Hepatocyte (in vitro differentiated cells): ENCODE measurements at regions not wholly inside any gene's neighbourhood (a gene's known extent, or its start where the extent isn't known, plus 50 kb on each side); places are given as distances from the start of the nearest gene placed in this dataset.

ENCODE experiments used
- DNase-seq: peaks from one replicate; pipeline ENCODE4 v3.0.0-alpha.2; 2016; ENCODE audit warnings: low spot score
- H2AFZ ChIP-seq: fragments of 200-600 bp; sonication (generic); 2 replicates; pipeline ENCODE4 v1.6.0; 2016; ENCODE audit warnings: antibody characterized with exemption, mild to moderate bottlenecking
- H3K27ac ChIP-seq: fragments of 200-600 bp; sonication (generic); 2 replicates; pipeline ENCODE4 v1.5.1; 2016; ENCODE audit warnings: mild to moderate bottlenecking
- H3K27me3 ChIP-seq: fragments of 200-600 bp; sonication (generic); 2 replicates; pipeline ENCODE4 v1.6.1; 2016
- H3K36me3 ChIP-seq: fragments of 200-600 bp; sonication (generic); replicated peaks from 2 replicates; pipeline ENCODE4 v1.5.1; 2016; ENCODE audit warnings: low read depth; ENCODE audit not compliant: insufficient read depth
- H3K4me1 ChIP-seq: fragments of 200-600 bp; sonication (generic); 2 replicates; pipeline ENCODE4 v1.5.1; 2016; ENCODE audit warnings: mild to moderate bottlenecking, moderate library complexity; ENCODE audit not compliant: insufficient read depth
- H3K4me2 ChIP-seq: fragments of 200-600 bp; sonication (generic); 2 replicates; pipeline ENCODE4 v1.6.0; 2016
- H3K4me3 ChIP-seq: fragments of 200-600 bp; sonication (generic); 2 replicates; pipeline ENCODE4 v1.5.1; 2016; ENCODE audit warnings: mild to moderate bottlenecking
- H3K79me2 ChIP-seq: fragments of 200-600 bp; sonication (generic); 2 replicates; pipeline ENCODE4 v1.6.0; 2017; ENCODE audit warnings: mild to moderate bottlenecking
- H3K9me2 ChIP-seq: fragments of 200-600 bp; sonication (generic); replicated peaks from 2 replicates; pipeline ENCODE4 v1.6.0; 2017; ENCODE audit warnings: mild to moderate bottlenecking; ENCODE audit not compliant: insufficient read depth
- H3K9me3 ChIP-seq: fragments of 200-600 bp; sonication (generic); 2 replicates; pipeline ENCODE4 v1.5.1; 2016; ENCODE audit warnings: low read depth, mild to moderate bottlenecking
- H4K20me1 ChIP-seq: fragments of 200-600 bp; sonication (generic); 2 replicates; pipeline ENCODE4 v1.6.0; 2016; ENCODE audit warnings: mild to moderate bottlenecking; ENCODE audit not compliant: insufficient read depth, poor library complexity, severe bottlenecking
- EZH2 ChIP-seq: fragments of 200-600 bp; sonication (generic); IDR thresholded peaks from 2 replicates; pipeline ENCODE4 v1.6.1; 2016; ENCODE audit warnings: antibody characterized with exemption, mild to moderate bottlenecking, borderline replicate concordance
- EZH2phosphoT487 ChIP-seq: fragments of 200-600 bp; sonication (generic); IDR thresholded peaks from one replicate; pipeline ENCODE4 v1.6.1; 2018; ENCODE audit warnings: antibody characterized with exemption, mild to moderate bottlenecking, low read depth, moderate library complexity; ENCODE audit not compliant: unreplicated experiment, severe bottlenecking
- WGBS: methylation state at CpG from one replicate; pipeline ENCODE4 v1.1.6; 2016; ENCODE audit warnings: low lambda C conversion rate; ENCODE audit errors: missing lambda C conversion rate; 5-methylcytosine and 5-hydroxymethylcytosine counted together
- TF ChIP-seq, protein P1 (sequence below): fragments of 200-600 bp; sonication (generic); IDR thresholded peaks from 2 replicates; pipeline ENCODE4 v1.5.1; 2016; ENCODE audit warnings: antibody characterized with exemption, mild to moderate bottlenecking; ENCODE audit not compliant: poor library complexity

DNA sequence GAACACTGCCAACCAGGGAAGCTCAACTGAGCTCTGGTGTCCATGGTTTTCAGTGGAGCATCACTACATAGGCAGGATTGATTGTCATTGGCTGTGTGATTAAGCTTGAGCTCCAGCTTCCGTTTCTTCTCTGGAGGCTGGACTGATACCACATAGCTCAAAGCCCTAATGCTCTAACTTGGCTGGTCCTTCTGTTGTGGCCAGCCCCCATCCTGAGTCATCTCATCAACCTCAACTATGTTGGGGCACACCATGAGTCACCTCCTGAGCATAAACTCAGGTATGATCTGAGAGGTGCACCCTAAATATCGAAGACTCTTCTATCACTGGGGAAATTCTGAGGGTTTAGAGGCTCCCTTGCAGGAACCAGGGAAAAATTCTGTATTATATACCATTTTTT lies 114.5 kb upstream of the INHBA start:
- no peaks in the 10 kb centered on the region for H3K9me2 ChIP-seq
- 96% methylated on average over 2 of the region's 2 CpGs for WGBS
- H3K4me3 ChIP-seq: no peak overlapping the region
- TF ChIP-seq EZH2: no peak
- no peak for TF ChIP-seq EZH2phosphoT487
- TF ChIP-seq, protein P1, sequence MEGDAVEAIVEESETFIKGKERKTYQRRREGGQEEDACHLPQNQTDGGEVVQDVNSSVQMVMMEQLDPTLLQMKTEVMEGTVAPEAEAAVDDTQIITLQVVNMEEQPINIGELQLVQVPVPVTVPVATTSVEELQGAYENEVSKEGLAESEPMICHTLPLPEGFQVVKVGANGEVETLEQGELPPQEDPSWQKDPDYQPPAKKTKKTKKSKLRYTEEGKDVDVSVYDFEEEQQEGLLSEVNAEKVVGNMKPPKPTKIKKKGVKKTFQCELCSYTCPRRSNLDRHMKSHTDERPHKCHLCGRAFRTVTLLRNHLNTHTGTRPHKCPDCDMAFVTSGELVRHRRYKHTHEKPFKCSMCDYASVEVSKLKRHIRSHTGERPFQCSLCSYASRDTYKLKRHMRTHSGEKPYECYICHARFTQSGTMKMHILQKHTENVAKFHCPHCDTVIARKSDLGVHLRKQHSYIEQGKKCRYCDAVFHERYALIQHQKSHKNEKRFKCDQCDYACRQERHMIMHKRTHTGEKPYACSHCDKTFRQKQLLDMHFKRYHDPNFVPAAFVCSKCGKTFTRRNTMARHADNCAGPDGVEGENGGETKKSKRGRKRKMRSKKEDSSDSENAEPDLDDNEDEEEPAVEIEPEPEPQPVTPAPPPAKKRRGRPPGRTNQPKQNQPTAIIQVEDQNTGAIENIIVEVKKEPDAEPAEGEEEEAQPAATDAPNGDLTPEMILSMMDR: no peak
- H3K27me3 ChIP-seq: no peaks in the 10 kb centered on the region
- no peak overlapping the region for H2AFZ ChIP-seq
- H3K9me3 ChIP-seq: no peaks in the 10 kb centered on the region
- no peaks in the 10 kb centered on the region for H3K79me2 ChIP-seq
- no peaks in the 10 kb centered on the region for H3K36me3 ChIP-seq
- no peak for DNase-seq
- H3K4me1 ChIP-seq: no peaks in the 10 kb centered on the region
- no peak overlapping the region for H3K27ac ChIP-seq
- H4K20me1 ChIP-seq: no peaks in the 10 kb centered on the region
- H3K4me2 ChIP-seq: no peak overlapping the region

DNA sequence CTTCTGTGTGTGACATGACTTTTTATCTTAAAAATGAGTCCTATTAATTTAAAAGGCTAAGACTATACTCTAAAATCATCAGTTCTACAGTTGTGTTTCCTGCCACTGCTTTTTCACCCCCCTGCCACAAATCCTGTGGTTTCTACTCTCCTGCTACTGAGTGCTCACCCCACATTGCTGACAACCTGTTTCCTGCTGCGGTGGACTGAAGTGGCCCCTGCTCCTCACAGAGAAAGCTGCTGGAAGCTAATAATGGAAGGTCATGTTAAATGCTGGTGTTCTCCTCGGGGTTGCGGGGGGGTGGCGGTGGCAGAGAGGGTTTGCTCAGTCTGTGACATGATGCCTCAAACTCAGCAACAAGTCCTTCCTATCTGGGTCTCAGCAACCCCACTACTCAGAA lies 113.2 kb upstream of the INHBA start:
- no peaks in the 10 kb centered on the region for H3K27me3 ChIP-seq
- no peaks in the 10 kb centered on the region for H3K9me3 ChIP-seq
- no peak overlapping the region for H2AFZ ChIP-seq
- H3K27ac ChIP-seq: no peak overlapping the region
- no peaks in the 10 kb centered on the region for H3K79me2 ChIP-seq
- WGBS: 75% methylated on average over 4 of the region's 4 CpGs
- no peaks in the 10 kb centered on the region for H3K4me1 ChIP-seq
- H4K20me1 ChIP-seq: no peaks in the 10 kb centered on the region
- DNase-seq: no peak
- no peak for TF ChIP-seq EZH2
- TF ChIP-seq EZH2phosphoT487: no peak
- TF ChIP-seq, protein P1: no peak
- no peak overlapping the region for H3K4me2 ChIP-seq
- H3K9me2 ChIP-seq: no peaks in the 10 kb centered on the region
- no peaks in the 10 kb centered on the region for H3K36me3 ChIP-seq
- no peak overlapping the region for H3K4me3 ChIP-seq

DNA sequence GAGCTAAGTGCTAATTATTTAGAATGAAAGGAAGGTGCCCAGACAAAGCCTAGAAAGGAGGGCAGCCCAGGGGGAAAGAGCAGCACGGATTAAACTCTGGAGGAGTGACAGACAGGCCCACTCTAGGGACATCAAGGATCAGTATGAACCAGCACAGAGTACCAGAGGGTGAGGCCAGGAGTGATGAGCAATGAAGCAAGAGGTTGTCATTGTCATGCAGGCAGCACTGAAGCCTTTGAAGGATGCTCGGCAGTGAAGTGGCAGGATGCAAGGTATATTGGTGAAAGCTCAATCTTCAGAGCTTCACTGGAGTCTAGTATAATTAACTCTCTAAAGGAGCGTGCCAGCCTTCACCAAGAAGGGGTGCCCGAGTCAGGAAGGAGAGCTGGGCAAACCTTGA lies 112.0 kb upstream of the INHBA start:
- no peaks in the 10 kb centered on the region for H3K9me3 ChIP-seq
- 85% methylated on average over 4 of the region's 4 CpGs for WGBS
- no peaks in the 10 kb centered on the region for H3K4me1 ChIP-seq
- H3K27ac ChIP-seq: no peak overlapping the region
- TF ChIP-seq, protein P1: no peak
- TF ChIP-seq EZH2 (no peak), EZH2phosphoT487 (no peak)
- DNase-seq: no peak
- no peaks in the 10 kb centered on the region for H3K27me3 ChIP-seq
- H3K9me2 ChIP-seq: no peaks in the 10 kb centered on the region
- H3K79me2 ChIP-seq: no peaks in the 10 kb centered on the region
- no peak overlapping the region for H2AFZ ChIP-seq
- H3K4me2 ChIP-seq: no peak overlapping the region
- H3K36me3 ChIP-seq: no peaks in the 10 kb centered on the region
- H3K4me3 ChIP-seq: no peak overlapping the region
- no peaks in the 10 kb centered on the region for H4K20me1 ChIP-seq

DNA sequence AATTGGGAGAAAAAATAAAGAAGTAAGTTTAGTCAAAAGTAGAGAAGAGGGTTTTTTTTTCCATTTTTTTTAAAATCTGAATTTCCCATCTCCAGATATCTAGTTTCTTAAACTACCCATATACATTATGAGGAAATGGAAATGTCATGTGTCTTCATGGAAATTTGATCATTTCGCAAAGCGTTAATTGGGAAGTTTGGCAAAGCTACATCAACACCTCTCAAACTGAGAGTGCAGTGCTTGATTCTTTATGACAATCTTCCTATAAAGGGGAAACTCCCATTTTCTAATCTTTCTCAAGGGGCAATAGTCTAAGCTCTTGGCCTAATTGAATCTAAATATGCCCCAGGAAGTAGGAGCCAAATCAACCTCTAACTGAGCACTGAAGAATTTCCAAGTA lies 110.4 kb upstream of the INHBA start:
- H3K36me3 ChIP-seq: no peaks in the 10 kb centered on the region
- no peak overlapping the region for H3K27ac ChIP-seq
- H3K4me3 ChIP-seq: no peak overlapping the region
- 100% methylated on average over 2 of the region's 2 CpGs for WGBS
- no peaks in the 10 kb centered on the region for H3K9me3 ChIP-seq
- H3K79me2 ChIP-seq: no peaks in the 10 kb centered on the region
- no peaks in the 10 kb centered on the region for H3K27me3 ChIP-seq
- no peak for TF ChIP-seq EZH2
- TF ChIP-seq, protein P1: no peak
- no peak for TF ChIP-seq EZH2phosphoT487
- no peak overlapping the region for H3K4me2 ChIP-seq
- no peaks in the 10 kb centered on the region for H3K4me1 ChIP-seq
- H3K9me2 ChIP-seq: no peaks in the 10 kb centered on the region
- no peak for DNase-seq
- H4K20me1 ChIP-seq: no peaks in the 10 kb centered on the region
- no peak overlapping the region for H2AFZ ChIP-seq
